BJ (cell line): ENCODE measurements at regions not wholly inside any gene's neighbourhood (a gene's known extent, or its start where the extent isn't known, plus 50 kb on each side); places are given as distances from the start of the nearest gene placed in this dataset.

ENCODE experiments used
- CTCF ChIA-PET: fragments of 350-600 bp; formaldehyde crosslinking; extraction: SDS; loops from one replicate; lab custom pipeline; 2021; ENCODE audit warnings: antibody characterized with exemption, inconsistent platforms; lab: Yijun Ruan, JAX
- POLR2A ChIA-PET: fragments of 300-600 bp; sonication (Branson Sonifier 250); formaldehyde crosslinking; extraction: SDS; loops from one replicate; lab custom pipeline; 2021; ENCODE audit warnings: antibody characterized with exemption; lab: Charles Lee
- DNase-seq: peaks from one replicate; pipeline ENCODE4 v3.0.0-alpha.2; 2011; ENCODE audit warnings: low read depth
- H3K27me3 ChIP-seq: 2 replicates; pipeline ENCODE4 v1.6.0; 2011; ENCODE audit warnings: low read length; ENCODE audit not compliant: control insufficient read depth, insufficient read depth
- H3K36me3 ChIP-seq: 2 replicates; pipeline ENCODE4 v1.5.1; 2011; ENCODE audit warnings: low read length; ENCODE audit not compliant: control insufficient read depth, insufficient read depth
- H3K4me3 ChIP-seq: 2 replicates; pipeline ENCODE4 v1.5.1; 2011; ENCODE audit warnings: low read depth, mild to moderate bottlenecking, control low read depth, low read length
- TF ChIP-seq, protein P1 (sequence below): IDR thresholded peaks from 2 replicates; pipeline ENCODE4 v1.5.1; 2011; ENCODE audit warnings: low read depth, mild to moderate bottlenecking, control low read depth, inconsistent platforms, low read length, moderate library complexity; ENCODE audit not compliant: insufficient read depth

GRCh38 chr2:52128081-52128480 lies 1096.1 kb upstream of the NRXN1 start:
- CTCF ChIA-PET: no interaction called here
- Histone ChIP-seq H3K4me3 (no peak overlapping the region), H3K36me3 (no peaks in the 10 kb centered on the region), H3K27me3 (no peaks in the 10 kb centered on the region)
- TF ChIP-seq, protein P1, sequence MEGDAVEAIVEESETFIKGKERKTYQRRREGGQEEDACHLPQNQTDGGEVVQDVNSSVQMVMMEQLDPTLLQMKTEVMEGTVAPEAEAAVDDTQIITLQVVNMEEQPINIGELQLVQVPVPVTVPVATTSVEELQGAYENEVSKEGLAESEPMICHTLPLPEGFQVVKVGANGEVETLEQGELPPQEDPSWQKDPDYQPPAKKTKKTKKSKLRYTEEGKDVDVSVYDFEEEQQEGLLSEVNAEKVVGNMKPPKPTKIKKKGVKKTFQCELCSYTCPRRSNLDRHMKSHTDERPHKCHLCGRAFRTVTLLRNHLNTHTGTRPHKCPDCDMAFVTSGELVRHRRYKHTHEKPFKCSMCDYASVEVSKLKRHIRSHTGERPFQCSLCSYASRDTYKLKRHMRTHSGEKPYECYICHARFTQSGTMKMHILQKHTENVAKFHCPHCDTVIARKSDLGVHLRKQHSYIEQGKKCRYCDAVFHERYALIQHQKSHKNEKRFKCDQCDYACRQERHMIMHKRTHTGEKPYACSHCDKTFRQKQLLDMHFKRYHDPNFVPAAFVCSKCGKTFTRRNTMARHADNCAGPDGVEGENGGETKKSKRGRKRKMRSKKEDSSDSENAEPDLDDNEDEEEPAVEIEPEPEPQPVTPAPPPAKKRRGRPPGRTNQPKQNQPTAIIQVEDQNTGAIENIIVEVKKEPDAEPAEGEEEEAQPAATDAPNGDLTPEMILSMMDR: no peak
- POLR2A ChIA-PET: no interaction called here
- no peak for DNase-seq

DNA sequence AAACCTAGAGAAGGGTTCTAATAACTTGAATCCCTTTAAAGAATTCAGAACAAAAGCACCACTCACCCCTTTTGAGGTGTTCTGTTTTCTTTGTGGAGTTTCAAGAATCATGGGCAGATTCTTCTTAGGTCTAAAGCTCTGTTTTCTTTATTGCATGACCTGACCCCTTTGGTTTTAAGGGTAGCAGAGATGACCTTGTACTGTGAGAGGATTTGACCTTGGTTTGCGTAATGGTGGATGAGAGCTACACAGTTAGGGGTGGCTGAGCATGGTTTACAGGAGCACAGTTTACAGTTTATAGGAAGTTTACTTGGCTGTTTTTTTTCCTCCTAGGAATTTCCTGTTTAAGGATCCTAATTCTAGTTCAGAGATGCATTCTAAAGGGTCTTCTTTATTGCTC lies 1095.6 kb upstream of the NRXN1 start:
- H3K36me3 ChIP-seq: no peaks in the 10 kb centered on the region
- TF ChIP-seq, protein P1: no peak
- CTCF ChIA-PET: no interaction called here
- no peak overlapping the region for H3K4me3 ChIP-seq
- H3K27me3 ChIP-seq: no peaks in the 10 kb centered on the region
- POLR2A ChIA-PET: no interaction called here
- no peak for DNase-seq

GRCh38 chr2:52117299-52117698 lies 1085.4 kb upstream of the NRXN1 start:
- TF ChIP-seq, protein P1: no peak
- POLR2A ChIA-PET: no interaction called here
- H3K27me3 ChIP-seq: no peaks in the 10 kb centered on the region
- no peak overlapping the region for H3K4me3 ChIP-seq
- CTCF ChIA-PET: no interaction called here
- no peak for DNase-seq
- no peaks in the 10 kb centered on the region for H3K36me3 ChIP-seq

GRCh38 chr2:52115750-52116149 lies 1083.8 kb upstream of the NRXN1 start:
- TF ChIP-seq, protein P1: no peak
- CTCF ChIA-PET: no interaction called here
- no peaks in the 10 kb centered on the region for H3K36me3 ChIP-seq
- DNase-seq: no peak
- H3K27me3 ChIP-seq: no peaks in the 10 kb centered on the region
- POLR2A ChIA-PET: no interaction called here
- H3K4me3 ChIP-seq: no peak overlapping the region

- no peaks in the 10 kb centered on the region for H3K27me3 ChIP-seq
- H3K4me3 ChIP-seq: no peak overlapping the region
- ChIA-PET POLR2A (no interaction called here), CTCF (no interaction called here)
- H3K36me3 ChIP-seq: no peaks in the 10 kb centered on the region
- TF ChIP-seq, protein P1: no peak
- no peak for DNase-seq
Measured at GRCh38 chr2:52113338-52113737, 1081.4 kb upstream of the NRXN1 start.
